HepG2 (cell line): ENCODE measurements at regions not wholly inside any gene's neighbourhood (a gene's known extent, or its start where the extent isn't known, plus 50 kb on each side); places are given as distances from the start of the nearest gene placed in this dataset.
A peak's percentile ranks its signal among the peaks of the same experiment; 100 is the strongest.

ENCODE experiments used
- ATAC-seq: fragments of 200-7000 bp; cut with Tn5 transposase; 3 replicates; pipeline ENCODE4 v1.9.1; 2020; ENCODE audit warnings: mild to moderate bottlenecking, moderate library complexity
- BruUV-seq: library from RNA; stranded (reverse); fragments of 400-500 nt; replicated peaks from 2 replicates; lab custom pipeline; 2021; lab: Mats Ljungman, UMichigan
- CTCF ChIA-PET: fragments of 300-600 bp; formaldehyde crosslinking; extraction: SDS; loops from one replicate; lab custom pipeline; 2021; ENCODE audit warnings: low total read pairs, inconsistent platforms, low intra/inter-chr PET ratio; lab: Yijun Ruan, JAX
- POLR2A ChIA-PET: fragments of 350-600 bp; sonication (Branson Sonifier 250); formaldehyde crosslinking; loops from one replicate; lab custom pipeline; 2020; ENCODE audit warnings: antibody characterized with exemption, inconsistent platforms; lab: Yijun Ruan, JAX
- DNase-seq: peaks from one replicate; pipeline ENCODE4 v3.0.0-alpha.2; 2015; ENCODE audit warnings: low spot score
- FAIRE-seq: peaks from 3 replicates; lab custom pipeline; 2011; peaks lifted over from hg19 to GRCh38; lab: Jason Lieb, UNC
- H2AFZ ChIP-seq: one replicate; pipeline ENCODE4 v1.6.1; 2011; ENCODE audit warnings: low read length, inconsistent platforms
- H3K27ac ChIP-seq: fragments of 300-600 bp; 3 replicates; pipeline ENCODE4 v1.8.0; 2011; ENCODE audit warnings: mixed run types, mild to moderate bottlenecking, mixed read lengths, low read length, inconsistent platforms; ENCODE audit not compliant: insufficient read depth; ENCODE audit errors: extremely low read length
- H3K27me3 ChIP-seq, 2 experiments: fragments of 200-600 bp in 1 of 2; 2 replicates in 1 of 2; 3 replicates in 1 of 2; pipeline versions ENCODE4 v1.6.0 to v1.8.0; 2011; ENCODE audit warnings: low read length in 2 of 2, mild to moderate bottlenecking in 2 of 2, moderate library complexity in 2 of 2, inconsistent platforms in 1 of 2; ENCODE audit not compliant: insufficient read depth in 2 of 2, control insufficient read depth in 1 of 2
- H3K36me3 ChIP-seq, 2 experiments: fragments of 200-600 bp in 1 of 2; replicated peaks in 1 of 2; 2 replicates in 1 of 2; 3 replicates in 1 of 2; pipeline versions ENCODE4 v1.5.1 to v1.8.0; 2011; ENCODE audit warnings: low read length in 2 of 2, inconsistent platforms in 1 of 2; ENCODE audit not compliant: insufficient read depth in 2 of 2, control insufficient read depth in 1 of 2
- H3K4me1 ChIP-seq: 2 replicates; pipeline ENCODE4 v1.5.1; 2012; ENCODE audit warnings: low read length, inconsistent platforms; ENCODE audit not compliant: insufficient read depth
- H3K4me2 ChIP-seq: 2 replicates; pipeline ENCODE4 v1.6.0; 2011; ENCODE audit warnings: low read depth, low read length, inconsistent platforms
- H3K4me3 ChIP-seq, 3 experiments: fragments of 200-600 bp in 1 of 3; sonication (generic), shearing (Covaris generic) in 1 of 3; replicated peaks in 1 of 3; 2 replicates each; pipeline ENCODE4 v1.5.1; 2011 to 2016; ENCODE audit warnings: low read length in 3 of 3, inconsistent platforms in 2 of 3, low read depth in 2 of 3, mild to moderate bottlenecking in 2 of 3, control low read depth in 1 of 3, mixed read lengths in 1 of 3; ENCODE audit not compliant: insufficient read depth in 1 of 3
- H3K79me2 ChIP-seq: one replicate; pipeline ENCODE4 v1.6.1; 2011; ENCODE audit warnings: low read length, inconsistent platforms; ENCODE audit not compliant: insufficient read depth
- H3K9ac ChIP-seq: 2 replicates; pipeline ENCODE4 v1.6.0; 2011; ENCODE audit warnings: mild to moderate bottlenecking, low read depth, low read length, inconsistent platforms; ENCODE audit not compliant: insufficient read depth
- H3K9me3 ChIP-seq: 2 replicates; pipeline ENCODE4 v1.5.1; 2012; ENCODE audit warnings: mild to moderate bottlenecking, low read length
- H4K20me1 ChIP-seq: 2 replicates; pipeline ENCODE4 v1.6.0; 2011; ENCODE audit warnings: inconsistent platforms, mild to moderate bottlenecking, low read length, moderate library complexity; ENCODE audit not compliant: insufficient read depth
- ATF7 ChIP-seq, 2 experiments: fragments of 450-650 bp in 1 of 2; sonication (generic) in 1 of 2; formaldehyde crosslinking in 1 of 2; IDR thresholded peaks; 2 replicates each; pipeline versions ENCODE4 v1.4.0 to v1.6.1; 2016 to 2020; ENCODE audit warnings: antibody characterized with exemption in 1 of 2, mild to moderate bottlenecking in 1 of 2, missing genetic modification reagents in 1 of 2
- CEBPB ChIP-seq: IDR thresholded peaks from 2 replicates; pipeline ENCODE4 v1.6.1; 2011; ENCODE audit warnings: low read depth, low read length, improper control_type of control experiment, borderline replicate concordance
- FOXK2 ChIP-seq: fragments of 450-650 bp; IDR thresholded peaks from 2 replicates; pipeline ENCODE4 v1.6.1; 2016
- JARID2 ChIP-seq: sonication (generic); formaldehyde crosslinking; IDR thresholded peaks from 2 replicates; pipeline ENCODE4 v1.8.1; 2023; ENCODE audit warnings: missing genetic modification reagents, inconsistent platforms; ENCODE audit not compliant: insufficient replicate concordance
- ZNF251 ChIP-seq: sonication (generic); formaldehyde crosslinking; IDR thresholded peaks from 2 replicates; pipeline ENCODE4 v1.9.0; 2021; ENCODE audit warnings: mild to moderate bottlenecking, missing genetic modification reagents
- ZNF556 ChIP-seq: sonication (generic); formaldehyde crosslinking; IDR thresholded peaks from 2 replicates; pipeline ENCODE4 v1.4.0; 2020; ENCODE audit warnings: mild to moderate bottlenecking, missing genetic modification reagents, borderline replicate concordance
- ZNF562 ChIP-seq: sonication (generic); formaldehyde crosslinking; IDR thresholded peaks from 2 replicates; pipeline ENCODE4 v1.8.0; 2022; ENCODE audit warnings: missing genetic modification reagents, borderline replicate concordance
- ZNF644 ChIP-seq: IDR thresholded peaks from 2 replicates; pipeline ENCODE4 v1.6.1; 2016; ENCODE audit warnings: low read depth
- ZNF775 ChIP-seq: sonication (generic); formaldehyde crosslinking; IDR thresholded peaks from 2 replicates; pipeline ENCODE4 v1.4.0; 2020; ENCODE audit warnings: missing genetic modification reagents, mild to moderate bottlenecking, moderate library complexity, borderline replicate concordance
- ZNF781 ChIP-seq: sonication (generic); formaldehyde crosslinking; IDR thresholded peaks from 2 replicates; pipeline ENCODE4 v1.5.1; 2020; ENCODE audit warnings: borderline replicate concordance, mild to moderate bottlenecking, missing genetic modification reagents; ENCODE audit errors: not compliant biosample characterization
- ZSCAN31 ChIP-seq: sonication (generic); formaldehyde crosslinking; IDR thresholded peaks from 2 replicates; pipeline ENCODE4 v1.5.0; 2020; ENCODE audit warnings: low read depth, mild to moderate bottlenecking, missing genetic modification reagents
- WGBS: methylation state at CpG from one replicate; pipeline ENCODE4 v1.1.6; 2017; ENCODE audit warnings: low lambda C conversion rate; 5-methylcytosine and 5-hydroxymethylcytosine counted together
- in situ Hi-C: cut with HindIII; loops from 2 replicates; pipeline ENCODE4 v1.10.0; 2017; ENCODE audit warnings: low pct_unique_long_range_greater_than_20kb; ENCODE audit not compliant: extremely low pct_ligation_motif_present
- intact Hi-C: fragments of 100-400 bp; cut with micrococcal nuclease; formaldehyde crosslinking; loops from one replicate; pipeline ENCODE4 v1.10.0; 2022; ENCODE audit not compliant: unreplicated experiment

- Histone ChIP-seq H3K9ac (no peak overlapping the region), H3K36me3 (no peaks in the 10 kb centered on the region), H3K9me3 (no peaks in the 10 kb centered on the region), H3K27me3 (no peaks in the 10 kb centered on the region), H2AFZ (no peak overlapping the region), H3K27ac (no peak overlapping the region), H3K4me3 (no peak overlapping the region), H4K20me1 (no peaks in the 10 kb centered on the region), H3K79me2 (no peaks in the 10 kb centered on the region), H3K4me1 (no peaks in the 10 kb centered on the region), H3K4me2 (no peak overlapping the region)
- TF ChIP-seq ZNF556 (CRISPR knock-in tag) (no peak), ZSCAN31 (CRISPR knock-in tag) (no peak), CEBPB (peak; percentile 15; the same call in 1 of the 2 replicates), ZNF775 (CRISPR knock-in tag) (no peak), FOXK2 (no peak), ATF7 (IDR thresholded peaks at IDR 0.05) (peak; percentile 69), ATF7 (CRISPR knock-in tag; IDR thresholded peaks at IDR 0.05) (no peak), ZNF251 (CRISPR knock-in tag) (no peak)
- DNase-seq (peak; percentile 1), ATAC-seq (no peak), FAIRE-seq (no peak)
- 12% methylated on average over 4 of the region's 4 CpGs for WGBS
- in situ Hi-C loops = no loop called here
- intact Hi-C loops = no loop called here
- ChIA-PET CTCF (no interaction called here), POLR2A (no interaction called here)
- BruUV-seq = no TSS peak
These were observed 1118.2 kb downstream of the ARAP2 start for GRCh38 chr4:35125995-35126712.

- no peaks in the 10 kb centered on the region for H4K20me1 ChIP-seq
- H3K4me1 ChIP-seq = no peaks in the 10 kb centered on the region
- no peak overlapping the region for H3K9ac ChIP-seq
- H3K79me2 ChIP-seq = no peaks in the 10 kb centered on the region
- H2AFZ ChIP-seq = no peak overlapping the region
- ChIA-PET CTCF (no interaction called here), POLR2A (no interaction called here)
- H3K9me3 ChIP-seq = peaks cover 11% of the 10 kb centered on the region; the same call in 1 of the 2 replicates
- 0% methylated on average over 2 of the region's 2 CpGs for WGBS
- no peaks in the 10 kb centered on the region for H3K36me3 ChIP-seq
- ATAC-seq (no peak), FAIRE-seq (no peak), DNase-seq (no peak)
- in situ Hi-C loops (no loop called here), intact Hi-C loops (no loop called here)
- no peak overlapping the region for H3K4me3 ChIP-seq
- no peak for TF ChIP-seq JARID2 (CRISPR knock-in tag)
- no peak for TF ChIP-seq ZNF562
- TF ChIP-seq ZNF781 = no peak
- no peak for TF ChIP-seq ZNF644
- no peaks in the 10 kb centered on the region; a peak in 1 of 5 replicates for H3K27me3 ChIP-seq
- BruUV-seq = no TSS peak
- no peak overlapping the region for H3K27ac ChIP-seq
- H3K4me2 ChIP-seq = no peak overlapping the region
These were observed 1105.9 kb downstream of the ARAP2 start for GRCh38 chr4:35138449-35138848.
